B cell (primary cell): ENCODE measurements at regions not wholly inside any gene's neighbourhood (a gene's known extent, or its start where the extent isn't known, plus 50 kb on each side); places are given as distances from the start of the nearest gene placed in this dataset.
"Not testable (repeated sequence)": the region's sequence is repeated elsewhere in the genome, so short reads cannot be mapped to it uniquely, and the experiment has no call there.

Experiments
- EZH2 ChIP-seq: IDR thresholded peaks from 2 replicates; pipeline ENCODE4 v1.6.1; 2012; ENCODE audit warnings: borderline replicate concordance, low read depth, mild to moderate bottlenecking, moderate library complexity, low read length; ENCODE audit not compliant: insufficient read depth, poor library complexity, severe bottlenecking
- TF ChIP-seq, protein P1 (sequence below): fragments of 200-600 bp; IDR thresholded peaks from one replicate; pipeline ENCODE4 v1.8.0; 2022; ENCODE audit warnings: antibody characterized with exemption, mild to moderate bottlenecking

DNA sequence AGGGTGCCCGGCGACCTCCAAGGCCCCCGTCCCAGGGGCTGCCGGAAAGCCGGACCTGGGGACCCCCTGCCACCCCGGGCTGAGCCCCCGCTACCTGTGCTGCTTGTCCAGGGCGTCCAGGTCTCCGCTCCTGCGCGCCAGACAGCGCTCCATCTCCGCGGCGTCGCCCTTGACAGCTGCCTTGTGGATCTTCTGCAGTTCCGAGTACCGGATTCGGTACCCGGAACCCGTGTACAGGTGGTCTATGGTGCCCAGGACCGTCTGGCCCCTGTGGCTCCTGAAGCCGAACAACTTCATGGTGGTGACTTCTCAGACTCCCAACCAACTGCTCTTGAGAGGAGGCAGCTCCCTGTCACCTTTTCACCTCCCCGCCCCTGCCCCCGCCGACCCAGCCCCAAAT, 231.1 kb downstream of the LIPI start:
- TF ChIP-seq, protein P1, sequence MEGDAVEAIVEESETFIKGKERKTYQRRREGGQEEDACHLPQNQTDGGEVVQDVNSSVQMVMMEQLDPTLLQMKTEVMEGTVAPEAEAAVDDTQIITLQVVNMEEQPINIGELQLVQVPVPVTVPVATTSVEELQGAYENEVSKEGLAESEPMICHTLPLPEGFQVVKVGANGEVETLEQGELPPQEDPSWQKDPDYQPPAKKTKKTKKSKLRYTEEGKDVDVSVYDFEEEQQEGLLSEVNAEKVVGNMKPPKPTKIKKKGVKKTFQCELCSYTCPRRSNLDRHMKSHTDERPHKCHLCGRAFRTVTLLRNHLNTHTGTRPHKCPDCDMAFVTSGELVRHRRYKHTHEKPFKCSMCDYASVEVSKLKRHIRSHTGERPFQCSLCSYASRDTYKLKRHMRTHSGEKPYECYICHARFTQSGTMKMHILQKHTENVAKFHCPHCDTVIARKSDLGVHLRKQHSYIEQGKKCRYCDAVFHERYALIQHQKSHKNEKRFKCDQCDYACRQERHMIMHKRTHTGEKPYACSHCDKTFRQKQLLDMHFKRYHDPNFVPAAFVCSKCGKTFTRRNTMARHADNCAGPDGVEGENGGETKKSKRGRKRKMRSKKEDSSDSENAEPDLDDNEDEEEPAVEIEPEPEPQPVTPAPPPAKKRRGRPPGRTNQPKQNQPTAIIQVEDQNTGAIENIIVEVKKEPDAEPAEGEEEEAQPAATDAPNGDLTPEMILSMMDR: not testable (repeated sequence)
- not testable (repeated sequence) for TF ChIP-seq EZH2
